Upper lobe of right lung (tissue), 1 donor: ENCODE measurements at regions not wholly inside any gene's neighbourhood (a gene's known extent, or its start where the extent isn't known, plus 50 kb on each side); places are given as distances from the start of the nearest gene placed in this dataset.

ENCODE experiments used
- ATAC-seq: fragments of 200-7000 bp; cut with Tn5 transposase; one replicate; pipeline ENCODE4 v1.9.1; 2020; ENCODE audit warnings: mild to moderate bottlenecking, moderate library complexity
- DNase-seq: peaks from one replicate; pipeline ENCODE4 v3.0.0-alpha.2; 2020
- H3K27ac ChIP-seq: fragments of 200-600 bp; one replicate; pipeline ENCODE4 v1.8.0; 2022
- H3K27me3 ChIP-seq: fragments of 200-600 bp; one replicate; pipeline ENCODE4 v1.8.0; 2022; ENCODE audit warnings: mild to moderate bottlenecking
- H3K36me3 ChIP-seq: fragments of 200-600 bp; one replicate; pipeline ENCODE4 v1.8.0; 2022
- H3K4me1 ChIP-seq: fragments of 200-600 bp; one replicate; pipeline ENCODE4 v1.8.0; 2022
- H3K4me3 ChIP-seq: fragments of 200-600 bp; one replicate; pipeline ENCODE4 v1.8.0; 2022; ENCODE audit warnings: mild to moderate bottlenecking
- H3K9me3 ChIP-seq: fragments of 200-600 bp; one replicate; pipeline ENCODE4 v1.8.0; 2022
- CTCF ChIP-seq: fragments of 200-600 bp; IDR thresholded peaks from one replicate; pipeline ENCODE4 v1.8.0; 2022; ENCODE audit warnings: antibody characterized with exemption
- intact Hi-C: fragments of 100-400 bp; cut with DNase I; formaldehyde crosslinking; loops from one replicate; pipeline ENCODE4 v1.11.0; 2022
- donor health status: DM: no; HTN: yes; CAD: no; lungs with severe emphysema.

- no peak for TF ChIP-seq CTCF
- no peak for DNase-seq
- no peaks in the 10 kb centered on the region for H3K9me3 ChIP-seq
- ATAC-seq = no peak
- H3K27ac ChIP-seq = no peak overlapping the region
- H3K27me3 ChIP-seq = no peaks in the 10 kb centered on the region
- H3K36me3 ChIP-seq = no peaks in the 10 kb centered on the region
- H3K4me1 ChIP-seq = no peaks in the 10 kb centered on the region
- H3K4me3 ChIP-seq = no peak overlapping the region
- intact Hi-C loops = no loop called here
Measured at GRCh38 chr16:65295527-65295926, 173.7 kb upstream of the CDH11 start.

- intact Hi-C loops = no loop called here
- Histone ChIP-seq H3K27ac (no peak overlapping the region), H3K27me3 (no peaks in the 10 kb centered on the region), H3K36me3 (no peaks in the 10 kb centered on the region), H3K4me3 (no peak overlapping the region), H3K9me3 (no peaks in the 10 kb centered on the region), H3K4me1 (no peaks in the 10 kb centered on the region)
- TF ChIP-seq CTCF = no peak
- ATAC-seq = no peak
- DNase-seq = no peak
Measured at GRCh38 chr16:65294708-65295107, 172.8 kb upstream of the CDH11 start.

- Histone ChIP-seq H3K27me3 (no peaks in the 10 kb centered on the region), H3K4me1 (no peaks in the 10 kb centered on the region), H3K27ac (no peak overlapping the region), H3K4me3 (no peak overlapping the region), H3K9me3 (no peaks in the 10 kb centered on the region), H3K36me3 (no peaks in the 10 kb centered on the region)
- DNase-seq (no peak), ATAC-seq (no peak)
- TF ChIP-seq CTCF = no peak
- intact Hi-C loops = no loop called here
Measured at GRCh38 chr16:65294165-65294564, 172.3 kb upstream of the CDH11 start.

GRCh38 chr16:65289022-65289421 is 167.2 kb upstream of the CDH11 start:
- intact Hi-C loops = no loop called here
- ATAC-seq (peak; percentile 45), DNase-seq (no peak)
- no peaks in the 10 kb centered on the region for H3K9me3 ChIP-seq
- no peak overlapping the region for H3K4me3 ChIP-seq
- H3K36me3 ChIP-seq = no peaks in the 10 kb centered on the region
- no peaks in the 10 kb centered on the region for H3K27me3 ChIP-seq
- no peak overlapping the region for H3K27ac ChIP-seq
- H3K4me1 ChIP-seq = no peaks in the 10 kb centered on the region
- no peak for TF ChIP-seq CTCF

GRCh38 chr16:65287307-65287706 is 165.4 kb upstream of the CDH11 start:
- TF ChIP-seq CTCF = no peak
- Histone ChIP-seq H3K4me3 (no peak overlapping the region), H3K9me3 (no peaks in the 10 kb centered on the region), H3K36me3 (no peaks in the 10 kb centered on the region), H3K27ac (no peak overlapping the region), H3K27me3 (no peaks in the 10 kb centered on the region), H3K4me1 (no peaks in the 10 kb centered on the region)
- DNase-seq (no peak), ATAC-seq (no peak)
- intact Hi-C loops = no loop called here
